HG02642 (cell line): ENCODE measurements at regions not wholly inside any gene's neighbourhood (a gene's known extent, or its start where the extent isn't known, plus 50 kb on each side); places are given as distances from the start of the nearest gene placed in this dataset.
"Not testable (repeated sequence)": the region's sequence is repeated elsewhere in the genome, so short reads cannot be mapped to it uniquely, and the experiment has no call there.

ENCODE experiments used
- ATAC-seq: cut with Tn5 transposase; IDR thresholded peaks from one replicate; pipeline ENCODE4 v1.9.1; 2021; ENCODE audit warnings: mild to moderate bottlenecking; ENCODE audit not compliant: unreplicated experiment, poor library complexity

DNA sequence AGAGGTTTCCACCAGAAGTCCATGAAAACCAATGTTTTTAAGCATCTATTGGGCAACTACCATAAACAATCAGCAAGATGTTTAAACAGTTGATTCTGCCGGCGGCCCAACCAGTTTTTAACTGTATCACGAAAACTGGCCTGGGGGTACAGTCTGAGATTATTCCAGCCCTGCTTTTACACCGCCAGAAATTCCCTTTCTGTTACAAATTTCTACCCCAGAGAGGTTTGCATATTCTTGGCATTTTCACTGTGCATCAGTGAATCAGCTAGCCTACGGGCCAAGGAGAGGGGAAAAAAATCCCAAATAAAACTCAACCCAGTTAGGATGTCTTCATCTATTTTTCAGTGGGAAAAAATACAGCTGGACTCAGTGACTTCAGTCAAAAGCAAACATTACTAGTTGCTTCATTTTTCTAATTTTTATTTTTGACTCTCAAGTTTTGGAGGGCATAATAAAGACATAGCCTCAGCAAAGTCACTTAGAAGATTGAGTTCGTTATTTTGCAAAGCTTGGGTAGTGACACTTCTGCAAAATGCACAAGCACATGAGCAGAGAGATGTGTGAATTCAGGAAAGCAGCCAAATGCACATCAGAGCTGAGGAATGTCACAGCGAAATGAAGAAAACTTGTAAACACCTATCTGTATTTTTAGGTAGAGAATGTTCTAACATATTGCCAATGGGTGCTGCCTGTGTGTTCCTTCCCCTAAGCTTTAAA lies 167.8 kb upstream of the GK2 start:
- no peak for ATAC-seq

DNA sequence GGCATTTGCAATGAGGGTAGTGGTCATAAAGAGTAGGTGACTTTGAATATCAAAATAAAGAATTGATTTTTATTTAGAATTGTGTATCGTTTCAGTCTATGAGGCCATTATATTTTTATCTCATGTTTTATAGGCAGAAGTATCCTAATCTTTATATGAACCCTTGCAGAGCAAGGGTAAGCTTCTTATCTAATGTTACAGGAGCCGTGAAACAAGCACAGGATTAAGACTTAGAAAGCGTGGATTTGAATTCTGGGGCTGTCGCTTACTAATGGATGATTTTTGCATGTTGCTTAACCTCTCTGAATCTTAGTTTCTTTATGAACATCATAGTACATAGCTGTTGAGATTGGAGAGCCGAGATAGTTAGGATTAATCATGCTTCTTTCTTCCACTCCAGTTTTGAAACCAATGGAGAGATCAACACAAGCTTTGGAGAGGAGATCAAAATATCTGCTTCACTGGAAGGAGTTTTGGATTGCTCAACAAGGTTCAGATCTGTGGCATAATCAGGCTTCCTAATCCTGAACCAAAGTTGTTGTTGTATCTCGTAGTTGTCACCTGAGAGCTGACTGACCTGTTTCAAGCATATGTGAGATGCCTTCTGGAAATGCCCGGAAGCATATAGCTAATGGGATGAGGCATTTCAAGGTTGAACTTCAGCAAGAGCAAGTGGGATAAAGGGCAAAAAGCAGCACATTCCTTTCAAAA lies 166.9 kb upstream of the GK2 start:
- ATAC-seq: no peak

- no peak for ATAC-seq
Measured at GRCh38 chr4:79563219-79563618, 155.2 kb upstream of the GK2 start.

- no peak for ATAC-seq
Measured at GRCh38 chr4:79561751-79562150, 153.7 kb upstream of the GK2 start.

DNA sequence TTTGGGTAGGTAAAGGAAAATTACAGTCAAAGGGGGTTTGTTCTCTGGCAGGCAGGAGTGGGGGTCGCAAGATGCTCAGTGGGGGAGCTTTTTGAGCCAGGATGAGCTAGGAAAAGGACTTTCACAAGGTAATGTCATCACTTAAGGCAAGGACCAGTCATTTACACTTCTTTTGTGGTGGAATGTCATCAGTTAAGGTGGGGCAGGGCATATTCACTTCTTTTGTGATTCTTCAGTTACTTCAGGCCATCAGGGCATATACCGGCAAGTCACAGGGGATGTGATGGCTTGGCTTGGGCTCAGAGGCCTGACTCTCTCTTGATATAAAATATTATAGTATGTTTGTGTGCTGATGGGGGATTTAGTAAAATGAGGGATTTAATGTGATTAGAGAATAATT lies 151.4 kb upstream of the GK2 start:
- not testable (repeated sequence) for ATAC-seq

GRCh38 chr4:79552311-79552710 lies 144.3 kb upstream of the GK2 start:
- ATAC-seq: no peak

GRCh38 chr4:79551555-79551954 lies 143.5 kb upstream of the GK2 start:
- ATAC-seq: no peak

- ATAC-seq: no peak
Measured at GRCh38 chr4:79547851-79548250, 139.8 kb upstream of the GK2 start.

DNA sequence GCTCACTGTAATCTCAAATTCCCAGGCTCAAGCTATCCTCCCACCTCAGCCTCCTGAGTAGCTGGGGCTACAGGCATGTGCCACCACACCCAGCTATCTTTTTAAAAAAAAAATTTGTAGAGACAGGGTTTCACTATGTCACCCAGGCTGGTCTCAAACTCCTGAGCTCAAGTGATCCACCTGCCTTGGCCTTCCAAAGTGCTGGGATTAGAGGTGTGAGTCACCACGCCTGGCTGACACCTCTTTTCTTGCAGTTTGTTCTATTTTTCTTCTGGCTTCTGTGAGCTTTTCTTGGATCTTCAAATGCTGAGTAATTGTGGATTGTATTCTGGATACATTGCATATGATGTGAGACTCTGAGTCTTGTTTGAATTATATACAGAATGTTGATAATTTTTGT lies 137.3 kb upstream of the GK2 start:
- not testable (repeated sequence) for ATAC-seq

GRCh38 chr4:79540143-79540542 lies 132.1 kb upstream of the GK2 start:
- no peak for ATAC-seq

GRCh38 chr4:79535516-79535915 lies 127.5 kb upstream of the GK2 start:
- ATAC-seq: no peak

- ATAC-seq: no peak
Measured at GRCh38 chr4:79528241-79528706, 120.2 kb upstream of the GK2 start.

- ATAC-seq: no peak
Measured at GRCh38 chr4:79526641-79527565, 118.9 kb upstream of the GK2 start.

DNA sequence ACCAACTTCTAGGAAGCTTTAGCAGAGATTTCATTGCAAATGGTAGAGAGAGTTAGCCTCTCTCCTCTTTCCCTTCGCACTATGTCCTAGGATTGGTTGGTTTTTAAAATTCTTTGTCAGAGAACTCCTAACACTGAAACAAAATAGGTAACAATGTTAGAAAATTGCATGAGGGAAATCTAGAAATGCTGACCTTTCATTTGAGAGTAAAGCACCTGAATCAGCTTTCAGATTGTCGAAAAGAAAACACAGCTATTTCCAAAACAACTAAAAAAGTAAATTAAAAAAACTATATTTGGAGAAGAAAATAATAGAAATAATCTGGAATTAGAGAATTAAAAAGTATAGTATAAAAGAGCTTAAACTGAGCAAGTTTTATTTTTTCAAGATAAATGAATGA lies 108.1 kb upstream of the GK2 start:
- no peak for ATAC-seq

DNA sequence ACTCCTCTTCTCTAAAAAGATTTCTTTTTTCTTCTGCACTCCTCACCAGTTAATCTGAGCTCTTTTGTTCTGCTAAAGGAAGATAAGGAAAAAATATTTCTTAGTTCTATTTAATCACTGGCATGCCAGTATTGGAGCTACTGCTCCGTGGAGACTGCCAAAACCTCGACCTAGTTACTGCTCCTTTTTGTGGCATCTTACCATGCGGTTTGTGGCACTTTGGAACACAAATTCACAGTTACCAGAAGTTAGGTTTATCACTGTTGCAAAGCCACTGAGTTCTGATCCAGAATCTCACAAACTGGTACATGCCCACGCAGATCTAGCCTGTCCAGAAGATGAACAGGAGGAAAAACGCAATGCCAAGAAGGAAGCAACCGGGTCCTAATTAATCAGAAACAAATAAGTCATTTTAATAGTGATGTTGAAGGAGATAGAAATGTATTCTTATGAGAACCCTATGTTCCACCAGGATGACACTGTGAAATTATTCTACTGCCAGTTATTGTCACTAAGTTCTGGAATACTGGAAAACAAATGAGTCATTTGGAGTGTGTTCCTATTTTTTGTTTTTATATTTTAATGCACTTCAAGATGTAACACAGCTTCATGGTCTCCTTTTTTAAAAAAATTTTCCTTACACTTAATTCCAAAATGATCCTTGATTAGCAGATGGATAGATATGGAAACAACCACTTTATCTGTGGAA lies 106.7 kb upstream of the GK2 start:
- no peak for ATAC-seq

- ATAC-seq: no peak
Measured at GRCh38 chr4:79513576-79513975, 105.5 kb upstream of the GK2 start.

GRCh38 chr4:79512363-79512762 lies 104.3 kb upstream of the GK2 start:
- no peak for ATAC-seq

DNA sequence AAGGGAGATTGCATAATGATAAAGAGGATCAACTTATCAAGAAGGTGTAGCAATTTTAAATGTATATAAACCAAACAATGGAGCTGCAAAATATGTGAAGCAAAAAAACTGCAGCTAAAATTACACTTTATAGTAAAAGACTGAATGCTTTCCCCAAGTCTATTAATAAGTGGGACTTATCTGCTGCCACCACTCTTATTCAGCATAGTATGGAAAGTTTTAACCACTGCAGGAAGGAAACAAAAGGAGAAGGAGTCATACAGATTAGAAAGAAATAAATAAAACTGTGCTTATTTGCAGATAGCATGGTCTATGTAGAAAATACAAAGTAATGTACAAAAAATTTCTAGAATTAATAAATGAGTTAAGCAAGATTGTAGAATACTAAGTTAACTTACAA lies 94.1 kb upstream of the GK2 start:
- no peak for ATAC-seq

- no peak for ATAC-seq
Measured at GRCh38 chr4:79498282-79498681, 90.3 kb upstream of the GK2 start.

DNA sequence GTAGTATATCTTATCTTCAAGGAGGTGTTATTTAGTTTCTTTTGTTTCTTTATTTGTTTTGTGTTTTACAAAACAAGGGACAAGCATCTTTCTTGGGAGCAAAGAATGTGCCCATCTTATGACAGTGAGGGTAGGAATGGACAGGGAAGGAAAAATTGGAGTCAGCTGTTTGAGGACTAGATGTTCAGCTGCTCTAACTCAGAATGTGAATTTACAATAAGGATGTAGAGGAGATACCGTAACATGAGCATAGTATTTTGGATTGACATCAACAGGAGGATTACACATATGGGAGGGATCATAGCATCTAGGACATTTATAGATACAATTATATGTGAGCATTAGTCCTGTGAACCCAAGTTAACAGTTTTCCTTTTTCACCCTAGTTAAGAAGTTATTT lies 89.0 kb upstream of the GK2 start:
- ATAC-seq: no peak
